CD14-positive monocyte (primary cell): ENCODE measurements at regions not wholly inside any gene's neighbourhood (a gene's known extent, or its start where the extent isn't known, plus 50 kb on each side); places are given as distances from the start of the nearest gene placed in this dataset.

Experiments used
- DNase-seq, 3 donors: peaks; one replicate each; pipeline ENCODE4 v3.0.0-alpha.2; 2011 to 2022
- H2AFZ ChIP-seq: 2 replicates; pipeline ENCODE4 v1.6.0; 2012; ENCODE audit warnings: mild to moderate bottlenecking, low read depth, low read length, inconsistent platforms; ENCODE audit not compliant: insufficient read depth, poor library complexity, severe bottlenecking
- H3K27ac ChIP-seq, 2 donors: 1 replicate in 1 of 2; 2 replicates in 1 of 2; pipeline ENCODE4 v1.5.1; 2012 to 2013; ENCODE audit warnings: low read length in 2 of 2, control low read depth in 1 of 2, inconsistent platforms in 1 of 2, low read depth in 1 of 2, mild to moderate bottlenecking in 1 of 2
- H3K27me3 ChIP-seq, 2 donors: one replicate each; pipeline versions ENCODE4 v1.6.0 to v1.6.1; 2011 to 2013; ENCODE audit warnings: low read length in 2 of 2; ENCODE audit not compliant: control insufficient read depth in 2 of 2, insufficient read depth in 2 of 2
- H3K36me3 ChIP-seq, 2 donors: replicated peaks in 1 of 2; 1 replicate in 1 of 2; 2 replicates in 1 of 2; pipeline versions ENCODE4 v1.5.1 to v1.6.1; 2012 to 2013; ENCODE audit warnings: low read length in 2 of 2, control low read depth in 1 of 2, inconsistent platforms in 1 of 2, mild to moderate bottlenecking in 1 of 2; ENCODE audit not compliant: insufficient read depth in 2 of 2, control insufficient read depth in 1 of 2
- H3K4me1 ChIP-seq, 2 donors: 1 replicate in 1 of 2; 2 replicates in 1 of 2; pipeline versions ENCODE4 v1.5.1 to v1.6.1; 2012 to 2013; ENCODE audit warnings: low read length in 2 of 2, control low read depth in 1 of 2, inconsistent platforms in 1 of 2, mild to moderate bottlenecking in 1 of 2, moderate library complexity in 1 of 2; ENCODE audit not compliant: insufficient read depth in 2 of 2, control insufficient read depth in 1 of 2
- H3K4me2 ChIP-seq: replicated peaks from 2 replicates; pipeline ENCODE3; 2012; ENCODE audit warnings: low read length, moderate library complexity, mild to moderate bottlenecking; ENCODE audit not compliant: poor library complexity, severe bottlenecking; ENCODE audit errors: extremely low read depth
- H3K4me3 ChIP-seq, 3 experiments: fragments of 200-600 bp in 1 of 3; sonication (generic) in 1 of 3; replicated peaks in 1 of 3; 1 replicate in 2 of 3; 2 replicates in 1 of 3; pipeline ENCODE4 v1.5.1; 2011 to 2013; ENCODE audit warnings: low read length in 3 of 3, mild to moderate bottlenecking in 3 of 3, control low read depth in 2 of 3, low read depth in 2 of 3, inconsistent platforms in 1 of 3, moderate library complexity in 1 of 3
- H3K79me2 ChIP-seq: 2 replicates; pipeline ENCODE4 v1.6.0; 2012; ENCODE audit warnings: mild to moderate bottlenecking, control low read depth, inconsistent platforms, low read length, moderate library complexity; ENCODE audit not compliant: insufficient read depth
- H3K9ac ChIP-seq: 2 replicates; pipeline ENCODE4 v1.6.0; 2017; ENCODE audit warnings: low read length, mild to moderate bottlenecking; ENCODE audit not compliant: insufficient read depth, poor library complexity, severe bottlenecking
- H3K9me3 ChIP-seq, 2 donors: replicated peaks in 1 of 2; 1 replicate in 1 of 2; 2 replicates in 1 of 2; pipeline versions ENCODE4 v1.5.1 to v1.6.1; 2012 to 2013; ENCODE audit warnings: low read length in 2 of 2, control low read depth in 1 of 2; ENCODE audit not compliant: control insufficient read depth in 1 of 2, insufficient read depth in 1 of 2
- H4K20me1 ChIP-seq: 2 replicates; pipeline ENCODE4 v1.6.0; 2012; ENCODE audit warnings: mild to moderate bottlenecking, low read length, control low read depth, moderate library complexity; ENCODE audit not compliant: insufficient read depth
- H3K27ac Mint-ChIP-seq, 7 donors: one replicate each; pipeline ENCODE4 v1.8.0; 2020; ENCODE audit warnings: mild to moderate bottlenecking in 7 of 7, mixed read lengths in 7 of 7, moderate library complexity in 6 of 7, inconsistent platforms in 2 of 7
- H3K27me3 Mint-ChIP-seq, 3 donors: one replicate each; pipeline ENCODE4 v1.8.0; 2021 to 2022; ENCODE audit warnings: low read depth in 3 of 3, mild to moderate bottlenecking in 3 of 3, mixed read lengths in 3 of 3, moderate library complexity in 3 of 3, inconsistent platforms in 1 of 3
- H3K36me3 Mint-ChIP-seq, 2 donors: one replicate each; pipeline ENCODE4 v1.8.0; 2020; ENCODE audit warnings: mixed read lengths in 2 of 2, inconsistent platforms in 1 of 2, mild to moderate bottlenecking in 1 of 2
- H3K4me1 Mint-ChIP-seq: one replicate; pipeline ENCODE4 v1.8.0; 2020; ENCODE audit warnings: mild to moderate bottlenecking, mixed read lengths
- H3K4me3 Mint-ChIP-seq, 2 donors: one replicate each; pipeline ENCODE4 v1.8.0; 2020; ENCODE audit warnings: mild to moderate bottlenecking in 2 of 2, mixed read lengths in 2 of 2, moderate library complexity in 1 of 2
- H3K9me3 Mint-ChIP-seq, 7 donors: one replicate each; pipeline ENCODE4 v1.8.0; 2020 to 2022; ENCODE audit warnings: mixed read lengths in 7 of 7, mild to moderate bottlenecking in 6 of 7, moderate library complexity in 6 of 7, inconsistent platforms in 2 of 7
- WGBS: methylation state at CpG from one replicate; pipeline ENCODE4 v1.1.5; 2013; ENCODE audit warnings: missing lambda C conversion rate; ENCODE audit not compliant: insufficient coverage; 5-methylcytosine and 5-hydroxymethylcytosine counted together
- intact Hi-C, 2 donors: fragments of 100-400 bp; cut with micrococcal nuclease; formaldehyde crosslinking; loops; one replicate each; pipeline versions ENCODE4 v1.15.0 to v1.15.1; 2023
- TF ChIP-seq, protein P1 (sequence below): fragments of 200-600 bp; IDR thresholded peaks from one replicate; pipeline ENCODE4 v1.8.0; 2022; ENCODE audit warnings: antibody characterized with exemption, mild to moderate bottlenecking

DNA sequence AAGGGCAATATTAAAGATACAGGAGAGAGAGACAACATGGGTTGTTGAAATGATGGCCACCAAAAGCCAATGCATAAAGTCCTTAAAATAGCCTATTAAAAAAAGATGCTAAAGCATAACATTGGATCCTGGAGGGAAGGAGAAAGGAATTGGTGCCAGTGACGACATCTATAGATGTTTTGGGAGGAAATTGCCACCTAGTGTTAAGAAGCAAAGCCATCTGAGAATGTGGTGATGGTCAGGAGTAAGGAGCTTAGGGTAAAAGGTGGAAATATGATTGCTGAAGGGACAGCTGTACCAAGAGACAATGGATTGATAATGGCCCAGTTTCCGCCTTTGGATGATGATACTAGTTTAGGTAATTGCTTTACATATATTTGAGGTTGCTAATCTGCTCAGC is 85.1 kb downstream of the TMEM30B start:
- Mint-ChIP-seq H3K4me1 (no peaks in the 10 kb centered on the region), H3K27ac (no peak overlapping the region), H3K36me3 (no peaks in the 10 kb centered on the region), H3K27me3 (peaks cover 20 to 53% (median 28%) of the 10 kb centered on the region in 3 donors), H3K9me3 (peaks cover 0 to 6% (median 0%) of the 10 kb centered on the region in 7 donors), H3K4me3 (no peak overlapping the region)
- Histone ChIP-seq H3K36me3 (no peaks in the 10 kb centered on the region), H2AFZ (no peak overlapping the region), H3K79me2 (no peaks in the 10 kb centered on the region), H3K4me3 (no peak overlapping the region), H3K9me3 (no peaks in the 10 kb centered on the region), H3K27me3 (peaks cover 18 to 29% of the 10 kb centered on the region in 2 donors), H3K4me1 (no peaks in the 10 kb centered on the region), H3K9ac (no peak overlapping the region), H3K4me2 (no peak overlapping the region), H4K20me1 (no peaks in the 10 kb centered on the region), H3K27ac (no peak overlapping the region)
- TF ChIP-seq, protein P1, sequence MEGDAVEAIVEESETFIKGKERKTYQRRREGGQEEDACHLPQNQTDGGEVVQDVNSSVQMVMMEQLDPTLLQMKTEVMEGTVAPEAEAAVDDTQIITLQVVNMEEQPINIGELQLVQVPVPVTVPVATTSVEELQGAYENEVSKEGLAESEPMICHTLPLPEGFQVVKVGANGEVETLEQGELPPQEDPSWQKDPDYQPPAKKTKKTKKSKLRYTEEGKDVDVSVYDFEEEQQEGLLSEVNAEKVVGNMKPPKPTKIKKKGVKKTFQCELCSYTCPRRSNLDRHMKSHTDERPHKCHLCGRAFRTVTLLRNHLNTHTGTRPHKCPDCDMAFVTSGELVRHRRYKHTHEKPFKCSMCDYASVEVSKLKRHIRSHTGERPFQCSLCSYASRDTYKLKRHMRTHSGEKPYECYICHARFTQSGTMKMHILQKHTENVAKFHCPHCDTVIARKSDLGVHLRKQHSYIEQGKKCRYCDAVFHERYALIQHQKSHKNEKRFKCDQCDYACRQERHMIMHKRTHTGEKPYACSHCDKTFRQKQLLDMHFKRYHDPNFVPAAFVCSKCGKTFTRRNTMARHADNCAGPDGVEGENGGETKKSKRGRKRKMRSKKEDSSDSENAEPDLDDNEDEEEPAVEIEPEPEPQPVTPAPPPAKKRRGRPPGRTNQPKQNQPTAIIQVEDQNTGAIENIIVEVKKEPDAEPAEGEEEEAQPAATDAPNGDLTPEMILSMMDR = no peak
- intact Hi-C loops = no loop called here
- no peak for DNase-seq
- whole genome bisulfite sequencing = 83% methylated on average over 2 of the region's 2 CpGs

DNA sequence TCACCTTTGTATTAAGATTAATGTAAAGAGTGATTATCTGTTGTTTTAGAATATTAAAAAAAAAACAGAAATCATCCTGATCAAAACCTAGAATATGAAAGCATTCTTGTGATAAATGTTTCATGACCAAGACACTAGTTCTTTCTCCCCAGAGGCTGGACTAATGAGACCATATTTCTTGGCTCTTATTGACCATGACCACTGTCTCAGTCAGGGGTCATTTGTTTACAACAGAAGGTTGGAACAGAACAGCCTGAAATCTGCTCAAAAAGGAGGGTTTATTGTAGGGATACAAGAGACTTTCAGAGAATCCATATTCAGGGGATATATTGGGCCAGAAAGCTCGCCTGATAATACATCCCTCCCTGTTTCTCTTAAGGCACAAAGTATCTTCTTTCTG is 87.7 kb downstream of the TMEM30B start:
- peaks cover 0 to 8% (median 0%) of the 10 kb centered on the region in 7 donors for H3K9me3 Mint-ChIP-seq
- Histone ChIP-seq H3K4me2 (no peak overlapping the region), H3K27me3 (peaks cover 43% of the 10 kb centered on the region in 2 donors), H2AFZ (no peak overlapping the region), H3K79me2 (no peaks in the 10 kb centered on the region), H4K20me1 (no peaks in the 10 kb centered on the region), H3K27ac (no peak overlapping the region), H3K36me3 (no peaks in the 10 kb centered on the region), H3K4me3 (no peak overlapping the region), H3K4me1 (peaks cover 0 to 2% of the 10 kb centered on the region in 2 donors), H3K9ac (no peak overlapping the region), H3K9me3 (no peaks in the 10 kb centered on the region)
- TF ChIP-seq, protein P1 = no peak
- DNase-seq = no peak
- no peak overlapping the region for H3K27ac Mint-ChIP-seq
- WGBS = 67% methylated on average over 1 of the region's 1 CpG
- peaks cover 8% of the 10 kb centered on the region for H3K4me1 Mint-ChIP-seq
- no peaks in the 10 kb centered on the region for H3K36me3 Mint-ChIP-seq
- peaks cover 39 to 63% (median 46%) of the 10 kb centered on the region in 3 donors for H3K27me3 Mint-ChIP-seq
- intact Hi-C loops = no loop called here
- no peak overlapping the region for H3K4me3 Mint-ChIP-seq
